HEK293 (cell line): ENCODE measurements at regions not wholly inside any gene's neighbourhood (a gene's known extent, or its start where the extent isn't known, plus 50 kb on each side); places are given as distances from the start of the nearest gene placed in this dataset.

Experiments
- CTCF ChIA-PET: fragments of 350-600 bp; formaldehyde crosslinking; extraction: SDS; loops from one replicate; lab custom pipeline; 2021; ENCODE audit warnings: antibody characterized with exemption; lab: Yijun Ruan, JAX
- POLR2A ChIA-PET: fragments of 300-600 bp; formaldehyde crosslinking; extraction: SDS; loops from one replicate; lab custom pipeline; 2020; ENCODE audit warnings: antibody characterized with exemption, inconsistent platforms; lab: Yijun Ruan, JAX
- H3K27ac ChIP-seq: fragments of 200-500 bp; sonication (Bioruptor generic); 2 replicates; pipeline ENCODE4 v1.5.1; 2014; ENCODE audit warnings: low read depth, low read length, control low read depth, inconsistent platforms; ENCODE audit errors: extremely low read depth
- H3K36me3 ChIP-seq, 2 experiments: fragments of 200-500 bp in 1 of 2; sonication (Bioruptor generic) in 1 of 2; 1 replicate in 1 of 2; 2 replicates in 1 of 2; pipeline ENCODE4 v1.5.1; 2014 to 2017; ENCODE audit warnings: inconsistent platforms in 2 of 2, low read length in 2 of 2; ENCODE audit not compliant: control insufficient read depth in 2 of 2, insufficient read depth in 1 of 2
- H3K4me1 ChIP-seq: fragments of 200-500 bp; sonication (Bioruptor generic); 2 replicates; pipeline ENCODE4 v1.5.1; 2014; ENCODE audit warnings: mild to moderate bottlenecking, low read length, inconsistent platforms; ENCODE audit not compliant: control insufficient read depth, insufficient read depth
- H3K4me3 ChIP-seq: 2 replicates; pipeline ENCODE4 v1.5.1; 2011; ENCODE audit warnings: low read depth, mild to moderate bottlenecking, control low read depth, low read length, moderate library complexity
- H3K9me3 ChIP-seq: fragments of 200-500 bp; sonication (Bioruptor generic); 2 replicates; pipeline ENCODE4 v1.5.1; 2014; ENCODE audit warnings: low read depth, low read length, inconsistent platforms; ENCODE audit not compliant: control insufficient read depth, insufficient read depth
- GLIS1 ChIP-seq: fragments of 450-650 bp; formaldehyde crosslinking; IDR thresholded peaks from 2 replicates; pipeline ENCODE4 v1.5.1; 2016; ENCODE audit warnings: missing biosample characterization, missing genetic modification characterization
- KLF17 ChIP-seq: fragments of 450-650 bp; formaldehyde crosslinking; IDR thresholded peaks from 2 replicates; pipeline ENCODE4 v1.5.1; 2016; ENCODE audit warnings: missing biosample characterization, missing genetic modification characterization
- KLF8 ChIP-seq: fragments of 450-650 bp; formaldehyde crosslinking; IDR thresholded peaks from 2 replicates; pipeline ENCODE4 v1.5.1; 2016; ENCODE audit warnings: missing biosample characterization, missing genetic modification characterization
- TRIM28 ChIP-seq: IDR thresholded peaks from 2 replicates; pipeline ENCODE4 v1.6.1; 2011; ENCODE audit warnings: low read length, control low read depth, borderline replicate concordance
- ZBTB20 ChIP-seq: fragments of 450-650 bp; formaldehyde crosslinking; IDR thresholded peaks from 2 replicates; pipeline ENCODE4 v1.5.1; 2016; ENCODE audit warnings: missing biosample characterization, missing genetic modification characterization
- ZBTB7A ChIP-seq: fragments of 450-650 bp; formaldehyde crosslinking; IDR thresholded peaks from 2 replicates; pipeline ENCODE4 v1.5.1; 2016; ENCODE audit warnings: low read depth, missing biosample characterization, missing genetic modification characterization
- ZBTB8A ChIP-seq: fragments of 450-650 bp; formaldehyde crosslinking; IDR thresholded peaks from 2 replicates; pipeline ENCODE4 v1.5.1; 2016; ENCODE audit warnings: missing biosample characterization, missing genetic modification characterization
- ZFP37 ChIP-seq: fragments of 450-650 bp; formaldehyde crosslinking; IDR thresholded peaks from 2 replicates; pipeline ENCODE4 v1.5.1; 2016; ENCODE audit warnings: missing biosample characterization, missing genetic modification characterization
- ZIC2 ChIP-seq: fragments of 450-650 bp; formaldehyde crosslinking; IDR thresholded peaks from 2 replicates; pipeline ENCODE4 v1.5.1; 2016; ENCODE audit warnings: missing biosample characterization, missing genetic modification characterization
- ZNF16 ChIP-seq: fragments of 450-650 bp; formaldehyde crosslinking; IDR thresholded peaks from 2 replicates; pipeline ENCODE4 v1.5.1; 2016; ENCODE audit warnings: low read depth, missing biosample characterization, missing genetic modification characterization
- ZNF211 ChIP-seq: fragments of 450-650 bp; formaldehyde crosslinking; IDR thresholded peaks from 2 replicates; pipeline ENCODE4 v1.5.1; 2016; ENCODE audit warnings: low read depth, missing biosample characterization, missing genetic modification characterization
- ZNF214 ChIP-seq: fragments of 450-650 bp; formaldehyde crosslinking; IDR thresholded peaks from 2 replicates; pipeline ENCODE4 v1.5.1; 2017; ENCODE audit warnings: missing biosample characterization, mild to moderate bottlenecking, missing genetic modification characterization, borderline replicate concordance
- ZNF274 ChIP-seq, 2 experiments: fragments of 200-500 bp in 1 of 2; fragments of 450-650 bp in 1 of 2; sonication (Bioruptor generic) in 1 of 2; formaldehyde crosslinking in 1 of 2; IDR thresholded peaks; 2 replicates each; pipeline versions ENCODE4 v1.5.1 to v1.6.1; 2014 to 2016; ENCODE audit warnings: borderline replicate concordance in 1 of 2, inconsistent platforms in 1 of 2, low read length in 1 of 2, missing biosample characterization in 1 of 2, missing genetic modification characterization in 1 of 2
- ZNF404 ChIP-seq: fragments of 450-650 bp; formaldehyde crosslinking; IDR thresholded peaks from 2 replicates; pipeline ENCODE4 v1.5.1; 2017; ENCODE audit warnings: missing biosample characterization, missing genetic modification characterization
- ZNF521 ChIP-seq: fragments of 450-650 bp; formaldehyde crosslinking; IDR thresholded peaks from 2 replicates; pipeline ENCODE4 v1.5.1; 2017; ENCODE audit warnings: missing biosample characterization, mild to moderate bottlenecking, missing genetic modification characterization
- ZNF580 ChIP-seq: fragments of 450-650 bp; formaldehyde crosslinking; IDR thresholded peaks from 2 replicates; pipeline ENCODE4 v1.5.1; 2016; ENCODE audit warnings: missing biosample characterization, missing genetic modification characterization
- ZNF600 ChIP-seq: fragments of 450-650 bp; formaldehyde crosslinking; IDR thresholded peaks from 2 replicates; pipeline ENCODE4 v1.5.1; 2016; ENCODE audit warnings: missing biosample characterization, missing genetic modification characterization
- ZNF776 ChIP-seq: fragments of 450-650 bp; formaldehyde crosslinking; IDR thresholded peaks from 2 replicates; pipeline ENCODE4 v1.5.0; 2017; ENCODE audit warnings: missing biosample characterization, missing genetic modification characterization, borderline replicate concordance
- ZXDB ChIP-seq: fragments of 450-650 bp; formaldehyde crosslinking; IDR thresholded peaks from 2 replicates; pipeline ENCODE4 v1.5.1; 2016; ENCODE audit warnings: missing biosample characterization, missing genetic modification characterization

DNA sequence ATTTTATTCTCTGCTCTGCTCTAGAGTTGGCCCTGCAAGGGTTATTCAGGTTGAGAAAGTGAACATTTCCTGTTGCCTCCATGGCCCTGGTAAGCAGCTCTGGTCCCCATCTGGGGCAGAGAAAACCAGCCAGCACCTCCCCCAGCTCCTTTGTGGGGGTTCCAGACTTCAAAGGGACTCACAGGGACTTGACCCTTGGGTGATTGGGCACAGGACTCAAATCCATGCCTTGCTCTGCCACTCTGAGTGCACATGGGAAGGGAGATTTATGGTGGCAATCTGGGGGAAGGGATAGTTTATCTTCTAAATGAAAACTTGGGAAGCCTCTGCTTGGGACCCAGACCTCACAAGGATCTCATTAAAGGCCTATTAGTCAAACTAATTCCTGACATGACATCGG is 212.8 kb downstream of the FOXD2 start:
- CTCF ChIA-PET, result no interaction called here
- H3K27ac ChIP-seq, result no peak overlapping the region
- POLR2A ChIA-PET, result no interaction called here

GRCh38 chr1:47651311-47652089 is 213.7 kb downstream of the FOXD2 start:
- no peak overlapping the region for H3K27ac ChIP-seq
- POLR2A ChIA-PET, result no interaction called here
- H3K9me3 ChIP-seq, result no peaks in the 10 kb centered on the region
- TF ChIP-seq ZXDB (tag by site-specific recombination) (no peak), ZNF274 (IDR thresholded peaks at IDR 0.05; ENCODE audit: low read length) (no peak), ZNF274 (tag by site-specific recombination; IDR thresholded peaks at IDR 0.05; ENCODE audit: borderline replicate concordance) (no peak), KLF17 (peak; percentile 96), ZNF600 (no peak), ZNF580 (tag by site-specific recombination) (no peak), KLF8 (tag by site-specific recombination) (no peak), ZBTB8A (tag by site-specific recombination) (no peak), ZNF521 (no peak), ZNF214 (no peak)
- CTCF ChIA-PET, result interaction anchor here (0.5 to 1.0 kb wide), 2 partner anchors 214 to 410 kb away, joined by 3 to 4 read pairs; no protein-coding TSS in a partner anchor
- peaks cover 4% of the 10 kb centered on the region for H3K4me1 ChIP-seq
- no peak overlapping the region for H3K4me3 ChIP-seq
- H3K36me3 ChIP-seq, result no peaks in the 10 kb centered on the region

More for the DNA sequence above, 212.8 kb downstream of the FOXD2 start:
- no peaks in the 10 kb centered on the region for H3K9me3 ChIP-seq
- H3K36me3 ChIP-seq, result no peaks in the 10 kb centered on the region
- peaks cover 4% of the 10 kb centered on the region for H3K4me1 ChIP-seq
- peak; percentile 81 for TF ChIP-seq GLIS1 (tag by site-specific recombination)
- TF ChIP-seq ZBTB20 (tag by site-specific recombination), result peak; percentile 45; the same call in 1 of the 2 replicates
- no peak for TF ChIP-seq ZNF776 (tag by site-specific recombination)
- TF ChIP-seq ZIC2 (tag by site-specific recombination), result no peak
- TF ChIP-seq TRIM28, result 0 out of 2 replicates have a peak, but pooled peaks have one; percentile 6
- TF ChIP-seq, all 188 proteins: peak for 3
- H3K4me3 ChIP-seq, result no peak overlapping the region

DNA sequence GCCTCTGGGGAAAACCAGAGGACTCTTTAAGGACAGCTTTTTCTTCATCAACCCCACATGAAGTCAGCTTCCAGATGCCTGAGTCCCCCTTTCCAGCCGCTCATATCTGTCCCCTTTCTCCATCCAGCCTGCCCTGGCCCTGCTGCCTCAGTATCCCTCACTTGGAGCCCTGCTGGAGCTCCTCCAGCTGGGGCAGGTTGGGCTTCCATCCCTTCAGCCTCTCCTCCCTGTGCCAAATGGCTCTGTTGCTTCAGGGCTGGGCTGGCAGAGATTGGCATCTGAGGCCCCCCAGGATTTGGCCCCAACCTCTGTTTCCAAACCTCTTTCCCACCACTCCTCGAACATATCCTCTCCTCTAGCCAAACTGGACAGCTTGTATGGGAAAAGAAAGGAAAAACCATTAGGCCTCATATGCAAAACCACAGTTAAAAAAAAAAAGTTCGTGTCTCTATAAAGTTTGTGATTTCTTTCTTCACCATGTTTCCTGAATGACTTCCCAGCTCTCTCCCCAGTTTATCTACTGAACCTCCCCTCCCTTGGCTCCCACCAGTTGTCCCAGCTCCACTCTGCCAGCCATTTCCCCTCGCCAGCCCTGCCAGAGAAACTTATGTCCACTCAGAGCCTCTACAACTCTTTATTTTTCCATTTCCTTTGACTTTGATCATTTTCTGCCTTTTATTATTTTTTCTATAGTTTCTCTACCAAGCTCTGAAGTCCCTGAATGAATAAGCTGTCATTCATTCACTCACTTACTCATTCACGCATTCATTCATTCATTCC is 217.9 kb downstream of the FOXD2 start:
- Histone ChIP-seq H3K36me3 (no peaks in the 10 kb centered on the region), H3K4me3 (no peak overlapping the region), H3K27ac (no peak overlapping the region), H3K9me3 (no peaks in the 10 kb centered on the region), H3K4me1 (peaks cover under 1% of the 10 kb centered on the region)
- CTCF ChIA-PET, result interaction anchor here (0.6 kb wide), 1 partner anchor 316 kb away, joined by 3 read pairs; no protein-coding TSS in a partner anchor
- no peak for TF ChIP-seq ZNF211 (tag by site-specific recombination)
- no peak for TF ChIP-seq ZNF16 (tag by site-specific recombination)
- no peak for TF ChIP-seq GLIS1 (tag by site-specific recombination)
- TF ChIP-seq ZNF404 (tag by site-specific recombination), result no peak
- TF ChIP-seq ZBTB8A (tag by site-specific recombination), result no peak
- TF ChIP-seq ZFP37 (tag by site-specific recombination), result no peak
- TF ChIP-seq ZBTB7A (tag by site-specific recombination), result no peak
- POLR2A ChIA-PET, result no interaction called here
